OCI-M2 (cell line): ENCODE measurements at regions not wholly inside any gene's neighbourhood (a gene's known extent, or its start where the extent isn't known, plus 50 kb on each side); places are given as distances from the start of the nearest gene placed in this dataset.

ENCODE experiments used
- DNase-seq: peaks from one replicate; lab custom pipeline; 2025; ENCODE audit not compliant: unreplicated experiment; lab: John Stamatoyannopoulos, UW

GRCh38 chr7:10222976-10223375 is 750.7 kb upstream of the PHF14 start:
- DNase-seq = no peak

DNA sequence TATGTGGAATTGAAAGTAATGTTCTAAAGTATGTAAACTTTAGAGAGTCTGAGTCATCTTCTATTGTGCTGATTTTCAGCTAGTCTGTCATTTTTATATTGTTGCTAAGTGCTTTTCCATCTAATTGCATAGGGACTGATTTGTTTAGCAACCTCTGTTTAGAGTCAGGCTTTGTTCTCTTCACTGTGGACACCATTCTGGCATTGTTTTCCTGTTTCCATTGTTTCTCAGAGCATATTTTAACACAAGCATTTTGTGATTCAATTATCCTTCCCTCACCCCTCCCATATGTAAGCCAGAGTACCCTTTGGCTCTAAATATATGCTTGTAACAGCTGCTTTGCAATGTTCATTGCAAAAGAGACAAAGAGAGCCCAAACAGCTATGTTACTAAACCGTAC is 748.4 kb upstream of the PHF14 start:
- DNase-seq = no peak

GRCh38 chr7:10237306-10237705 is 736.4 kb upstream of the PHF14 start:
- no peak for DNase-seq

DNA sequence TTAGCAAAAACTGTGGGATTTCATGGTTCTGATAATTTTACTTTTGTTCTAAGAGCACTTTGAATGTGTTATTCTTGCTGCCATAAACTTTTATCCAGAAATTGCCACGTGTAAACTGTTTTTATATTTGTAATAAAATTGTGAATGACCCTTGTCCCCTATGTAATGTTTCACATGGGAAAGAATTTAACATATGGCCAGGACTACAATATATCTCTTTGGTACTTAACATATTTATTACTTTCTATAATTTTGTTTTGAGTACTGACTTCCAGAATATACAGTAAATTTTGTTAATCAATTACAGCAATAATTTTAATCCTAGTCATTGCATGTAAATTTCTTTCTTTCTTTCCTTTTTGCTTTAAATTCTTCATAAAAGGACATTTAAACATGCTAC is 735.0 kb upstream of the PHF14 start:
- no peak for DNase-seq

DNA sequence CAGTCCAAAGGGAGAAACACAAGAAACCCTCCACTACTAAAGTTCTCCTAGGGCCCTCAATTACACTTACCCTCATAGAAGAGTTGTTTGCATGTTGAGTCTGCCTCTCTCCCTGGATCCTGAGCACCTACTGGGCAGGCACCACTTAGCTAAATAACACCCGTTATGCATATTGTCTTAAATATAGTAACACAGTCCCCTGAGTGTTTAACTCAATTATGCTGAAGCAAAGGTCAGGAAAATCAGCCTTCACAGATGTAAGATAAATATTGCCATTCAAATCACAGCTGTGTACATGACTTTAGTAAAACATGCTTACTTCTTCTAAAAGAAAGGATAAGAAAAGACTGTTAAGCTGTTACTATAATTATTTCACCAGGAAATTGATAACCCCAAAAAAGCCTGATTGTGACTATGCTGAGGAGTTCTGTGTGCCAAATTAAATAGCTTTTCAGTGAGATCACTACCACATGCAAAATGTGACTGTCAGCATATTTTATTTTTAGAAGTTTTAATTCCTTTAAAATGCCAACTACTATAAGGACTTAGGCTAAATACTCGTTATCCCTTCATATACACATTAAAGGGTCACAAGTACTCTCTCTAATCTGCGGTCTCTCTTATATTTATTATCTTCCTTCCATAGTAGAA is 733.9 kb upstream of the PHF14 start:
- no peak for DNase-seq

DNA sequence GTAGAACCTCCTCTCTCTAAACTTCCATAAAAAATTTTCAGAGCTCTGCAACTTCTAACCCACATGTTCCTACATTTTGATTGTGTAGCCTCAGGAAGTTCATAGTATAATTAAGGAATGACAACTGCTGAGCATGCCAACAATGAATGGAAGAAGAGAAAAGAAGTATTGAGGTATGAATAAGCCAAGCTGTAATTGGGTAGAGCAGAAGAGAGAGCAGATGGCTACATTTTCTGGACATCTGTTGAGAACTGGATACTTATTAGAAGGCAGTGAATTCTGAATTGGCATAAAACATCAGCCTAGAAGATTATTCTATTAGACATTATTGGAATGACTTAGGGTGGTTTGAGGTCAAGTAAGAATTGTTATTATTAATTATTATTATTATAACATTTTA is 728.3 kb upstream of the PHF14 start:
- DNase-seq = no peak

- DNase-seq = no peak
Observed at GRCh38 chr7:10257438-10257837, 716.2 kb upstream of the PHF14 start.

- no peak for DNase-seq
Observed at GRCh38 chr7:10266976-10267375, 706.7 kb upstream of the PHF14 start.

DNA sequence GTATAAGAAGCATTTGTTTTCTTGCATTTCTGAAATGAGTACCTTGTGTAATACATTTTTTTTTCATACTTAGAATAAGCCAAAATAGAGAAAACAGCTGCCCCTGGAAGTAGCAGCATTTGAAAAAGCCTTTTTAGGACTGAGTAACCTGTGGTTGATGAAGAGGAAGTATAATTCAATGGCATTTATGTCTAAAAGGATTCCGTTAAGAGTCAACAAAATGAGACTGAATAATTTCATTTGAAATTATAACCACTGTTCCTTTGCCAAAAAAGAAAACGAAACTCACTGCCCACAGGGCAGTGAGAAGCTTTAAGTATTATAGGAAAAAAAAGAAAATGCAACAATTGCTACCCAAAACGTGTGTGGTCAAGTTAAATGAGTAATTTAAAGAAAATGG is 705.6 kb upstream of the PHF14 start:
- DNase-seq = no peak

DNA sequence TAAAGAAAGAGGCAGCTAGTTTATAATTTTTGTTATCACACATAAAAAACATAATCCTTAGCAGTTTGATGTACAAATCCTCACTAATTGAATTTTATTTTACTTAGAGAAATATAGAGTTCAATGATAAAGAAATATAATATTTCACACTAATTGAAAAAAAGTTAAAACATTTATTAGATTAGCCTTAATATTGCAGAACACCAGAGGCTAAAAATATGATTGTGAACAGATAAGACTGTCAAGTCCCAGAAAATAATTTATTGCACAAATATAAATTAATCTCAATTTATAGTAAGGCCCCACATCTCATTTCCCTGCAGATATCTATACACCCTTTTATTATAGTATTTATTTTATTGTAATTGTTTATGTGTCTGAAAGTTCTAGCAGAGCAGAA is 690.8 kb upstream of the PHF14 start:
- DNase-seq = no peak

GRCh38 chr7:10284001-10284400 is 689.7 kb upstream of the PHF14 start:
- DNase-seq = no peak

- DNase-seq = no peak
Observed at GRCh38 chr7:10299384-10299783, 674.3 kb upstream of the PHF14 start.

DNA sequence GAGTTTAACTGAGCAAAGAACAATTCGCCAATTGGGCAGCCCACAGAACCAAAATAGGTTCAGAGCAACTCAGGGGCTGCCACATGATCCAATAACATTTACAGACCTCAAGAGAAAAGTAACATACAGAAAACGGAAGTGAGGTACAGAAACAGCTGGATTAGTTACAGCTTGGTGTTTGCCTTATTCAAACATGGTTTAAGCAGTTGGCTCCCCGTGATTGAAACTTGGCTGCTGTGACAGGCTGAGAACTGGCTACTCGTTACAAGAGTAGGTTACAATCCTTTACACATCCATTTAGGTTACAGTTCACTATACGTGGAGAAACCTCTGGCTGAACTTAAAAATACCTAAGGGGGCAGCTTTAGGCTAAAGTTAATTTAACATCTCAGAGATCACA is 673.1 kb upstream of the PHF14 start:
- no peak for DNase-seq

- no peak for DNase-seq
Observed at GRCh38 chr7:10308276-10308675, 665.4 kb upstream of the PHF14 start.

- no peak for DNase-seq
Observed at GRCh38 chr7:10312942-10313341, 660.7 kb upstream of the PHF14 start.

DNA sequence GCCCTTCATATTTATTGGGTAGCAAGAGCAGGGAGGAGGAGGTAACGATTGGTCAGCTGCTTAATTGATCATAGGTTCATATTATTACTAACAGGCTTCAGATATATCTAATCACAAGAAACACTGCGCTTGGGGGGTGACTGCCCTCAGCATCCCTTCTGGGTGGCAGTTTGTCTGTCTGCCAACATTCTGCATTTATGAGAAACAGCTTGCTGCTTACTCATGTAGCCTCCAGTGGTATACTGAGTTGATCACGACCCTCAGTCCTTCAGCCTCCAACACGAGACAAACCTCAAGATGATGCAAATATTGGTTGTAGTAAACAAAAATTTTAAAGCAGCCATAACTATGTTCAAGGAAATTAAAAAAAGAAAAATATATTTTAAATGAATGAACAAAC is 657.8 kb upstream of the PHF14 start:
- no peak for DNase-seq

DNA sequence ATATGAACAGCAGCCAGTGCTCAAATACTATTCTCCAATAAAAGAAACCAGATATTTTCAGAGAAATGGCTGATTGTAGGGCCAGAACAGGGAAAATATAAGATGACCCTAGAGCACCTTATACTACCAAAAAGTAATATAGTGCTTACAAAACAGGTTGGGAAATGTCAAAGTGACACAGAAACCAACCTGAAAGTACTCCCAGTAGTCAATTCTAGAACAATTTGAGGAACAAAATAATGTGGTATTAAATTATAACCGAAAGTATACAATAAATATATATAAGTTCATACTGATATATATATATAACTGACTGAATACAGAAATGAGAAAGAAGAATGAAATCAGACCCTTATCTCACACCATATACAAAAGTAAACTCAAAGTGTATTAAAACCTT is 657.2 kb upstream of the PHF14 start:
- DNase-seq = no peak

GRCh38 chr7:10325395-10325794 is 648.3 kb upstream of the PHF14 start:
- no peak for DNase-seq

GRCh38 chr7:10343108-10343507 is 630.6 kb upstream of the PHF14 start:
- no peak for DNase-seq

GRCh38 chr7:10346032-10346431 is 627.6 kb upstream of the PHF14 start:
- DNase-seq = no peak

- DNase-seq = no peak
Observed at GRCh38 chr7:10355816-10356215, 617.9 kb upstream of the PHF14 start.

GRCh38 chr7:10360050-10360449 is 613.6 kb upstream of the PHF14 start:
- DNase-seq = no peak

DNA sequence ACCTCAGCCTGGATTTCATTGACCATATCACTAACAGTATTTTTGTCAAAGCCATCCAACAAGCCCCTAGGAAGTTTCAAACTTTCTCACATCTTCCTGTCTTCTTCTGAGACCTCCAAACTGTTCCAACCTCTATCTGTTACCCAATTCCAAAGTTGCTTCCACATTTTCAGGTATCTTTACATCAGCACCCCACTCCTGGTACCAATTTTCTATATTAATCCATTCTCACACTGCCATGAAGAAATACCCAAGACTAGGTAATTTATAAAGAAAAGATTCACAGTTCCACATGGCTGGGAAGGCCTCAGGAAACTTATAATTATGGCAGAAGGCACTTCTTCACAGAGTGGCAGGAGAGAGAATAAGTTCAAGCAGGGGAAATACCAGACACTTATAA is 571.9 kb upstream of the PHF14 start:
- no peak for DNase-seq
